ENCODE measurements at regions not wholly inside any gene's neighbourhood (a gene's known extent, or its start where the extent isn't known, plus 50 kb on each side); places are given as distances from the start of the nearest gene placed in this dataset.

DNA sequence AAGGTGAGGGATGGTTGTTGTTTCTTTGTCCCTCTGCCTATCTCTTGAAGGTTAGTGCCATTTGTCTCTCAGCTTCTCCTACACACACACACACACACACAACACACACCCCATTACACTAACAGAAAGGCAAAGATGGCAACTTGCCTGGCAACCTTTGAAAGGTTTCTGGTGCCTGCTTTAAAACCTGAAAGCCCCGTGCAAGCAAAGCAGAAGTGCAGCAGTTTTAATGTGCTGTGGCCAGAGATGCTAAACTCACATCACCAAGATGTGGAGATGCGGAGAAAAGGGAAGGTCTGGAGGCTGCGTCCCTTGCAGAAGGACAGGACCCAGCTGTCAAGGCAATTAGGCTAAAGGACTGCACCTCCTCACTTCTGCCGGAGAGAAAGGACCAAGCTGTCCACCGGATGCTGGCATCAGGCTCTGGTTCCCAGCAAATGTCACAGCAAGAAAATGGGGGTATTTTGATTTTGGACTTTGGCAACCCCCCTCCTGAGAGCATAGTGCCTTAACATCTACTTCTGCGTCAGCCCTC is 196.4 kb downstream of the ARL4C start:
- no peak for TF ChIP-seq POLR2AphosphoS5 (IDR thresholded peaks at IDR 0.05)
- TF ChIP-seq, protein P1, sequence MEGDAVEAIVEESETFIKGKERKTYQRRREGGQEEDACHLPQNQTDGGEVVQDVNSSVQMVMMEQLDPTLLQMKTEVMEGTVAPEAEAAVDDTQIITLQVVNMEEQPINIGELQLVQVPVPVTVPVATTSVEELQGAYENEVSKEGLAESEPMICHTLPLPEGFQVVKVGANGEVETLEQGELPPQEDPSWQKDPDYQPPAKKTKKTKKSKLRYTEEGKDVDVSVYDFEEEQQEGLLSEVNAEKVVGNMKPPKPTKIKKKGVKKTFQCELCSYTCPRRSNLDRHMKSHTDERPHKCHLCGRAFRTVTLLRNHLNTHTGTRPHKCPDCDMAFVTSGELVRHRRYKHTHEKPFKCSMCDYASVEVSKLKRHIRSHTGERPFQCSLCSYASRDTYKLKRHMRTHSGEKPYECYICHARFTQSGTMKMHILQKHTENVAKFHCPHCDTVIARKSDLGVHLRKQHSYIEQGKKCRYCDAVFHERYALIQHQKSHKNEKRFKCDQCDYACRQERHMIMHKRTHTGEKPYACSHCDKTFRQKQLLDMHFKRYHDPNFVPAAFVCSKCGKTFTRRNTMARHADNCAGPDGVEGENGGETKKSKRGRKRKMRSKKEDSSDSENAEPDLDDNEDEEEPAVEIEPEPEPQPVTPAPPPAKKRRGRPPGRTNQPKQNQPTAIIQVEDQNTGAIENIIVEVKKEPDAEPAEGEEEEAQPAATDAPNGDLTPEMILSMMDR (IDR thresholded peaks at IDR 0.05) = no peak

Measured in transverse colon (tissue), 4 donors.